Stimulated activated naive CD8-positive, alpha-beta T cell treated with anti-CD3 and anti-CD28 coated beads, Interleukin-15, Interleukin-2, amounts not matched to agents 100 U/mL and 50 U/mL, for 24 hours (primary cell): ENCODE measurements at regions not wholly inside any gene's neighbourhood (a gene's known extent, or its start where the extent isn't known, plus 50 kb on each side); places are given as distances from the start of the nearest gene placed in this dataset.
A peak's percentile ranks its signal among the peaks of the same experiment; 100 is the strongest.
"Not testable (repeated sequence)": the region's sequence is repeated elsewhere in the genome, so short reads cannot be mapped to it uniquely, and the experiment has no call there.

Source experiments
- ATAC-seq: fragments of 150-1000 bp; cut with Tn5 transposase; one replicate; pipeline ENCODE4 v1.10.0; 2021
- DNase-seq: peaks from one replicate; pipeline ENCODE4 v3.0.0; 2021

DNA sequence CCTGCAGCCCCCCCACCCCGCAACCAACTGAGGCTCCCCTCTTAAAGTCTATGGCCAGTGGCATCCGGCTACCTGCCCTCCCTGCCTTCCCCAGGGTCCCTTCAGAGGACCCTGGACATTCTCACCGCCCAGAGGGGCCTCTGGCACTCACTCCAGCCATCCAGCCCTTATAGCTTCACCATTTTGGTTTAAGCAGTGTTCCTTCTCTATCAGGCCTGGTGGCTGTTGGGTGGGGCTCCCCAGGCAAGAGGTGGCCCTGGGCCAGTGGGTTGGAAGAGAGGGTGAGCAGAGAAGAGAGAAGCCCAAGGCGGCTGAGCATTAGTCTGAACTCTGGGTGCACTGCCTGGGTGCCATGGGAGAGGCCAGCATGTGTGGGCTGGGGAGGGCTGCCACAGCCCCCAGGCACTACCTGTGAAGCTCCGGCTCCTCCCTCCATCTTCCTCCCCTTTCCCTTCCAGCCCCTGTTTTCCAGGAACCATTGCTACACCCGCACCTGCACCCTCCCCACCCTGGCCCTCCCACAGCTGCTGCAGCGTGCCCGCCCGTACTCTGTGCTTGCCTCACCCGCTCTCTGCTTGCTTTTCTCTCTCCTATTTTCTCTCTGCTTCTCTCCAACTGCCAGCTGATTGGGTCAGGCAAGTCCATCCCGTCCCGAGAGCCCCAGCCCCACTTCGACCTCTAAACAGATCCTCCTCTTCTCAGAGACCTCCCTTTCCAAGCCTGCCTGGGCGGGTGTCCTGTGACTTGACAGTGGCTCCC lies 168.2 kb downstream of the TBC1D2B start:
- DNase-seq (no peak), ATAC-seq (no peak)

DNA sequence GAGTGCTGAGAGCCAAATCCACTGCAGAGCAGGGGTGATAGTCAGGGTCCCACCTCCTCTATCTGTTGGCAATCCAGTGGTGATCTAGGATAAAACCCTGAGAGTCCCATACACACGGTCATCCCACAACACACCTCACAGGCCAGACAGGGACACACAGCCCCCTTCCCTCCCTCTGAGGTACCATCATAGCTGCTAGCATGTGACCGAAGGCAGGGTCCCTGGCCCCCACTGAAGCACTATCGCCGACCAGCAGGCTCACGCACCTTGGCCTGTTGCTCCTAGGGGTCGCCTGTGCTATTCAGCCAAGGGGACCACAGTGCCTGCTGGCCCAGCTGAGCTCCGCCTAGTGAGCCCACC lies 168.8 kb downstream of the TBC1D2B start:
- DNase-seq, ATAC-seq: not testable (repeated sequence)

DNA sequence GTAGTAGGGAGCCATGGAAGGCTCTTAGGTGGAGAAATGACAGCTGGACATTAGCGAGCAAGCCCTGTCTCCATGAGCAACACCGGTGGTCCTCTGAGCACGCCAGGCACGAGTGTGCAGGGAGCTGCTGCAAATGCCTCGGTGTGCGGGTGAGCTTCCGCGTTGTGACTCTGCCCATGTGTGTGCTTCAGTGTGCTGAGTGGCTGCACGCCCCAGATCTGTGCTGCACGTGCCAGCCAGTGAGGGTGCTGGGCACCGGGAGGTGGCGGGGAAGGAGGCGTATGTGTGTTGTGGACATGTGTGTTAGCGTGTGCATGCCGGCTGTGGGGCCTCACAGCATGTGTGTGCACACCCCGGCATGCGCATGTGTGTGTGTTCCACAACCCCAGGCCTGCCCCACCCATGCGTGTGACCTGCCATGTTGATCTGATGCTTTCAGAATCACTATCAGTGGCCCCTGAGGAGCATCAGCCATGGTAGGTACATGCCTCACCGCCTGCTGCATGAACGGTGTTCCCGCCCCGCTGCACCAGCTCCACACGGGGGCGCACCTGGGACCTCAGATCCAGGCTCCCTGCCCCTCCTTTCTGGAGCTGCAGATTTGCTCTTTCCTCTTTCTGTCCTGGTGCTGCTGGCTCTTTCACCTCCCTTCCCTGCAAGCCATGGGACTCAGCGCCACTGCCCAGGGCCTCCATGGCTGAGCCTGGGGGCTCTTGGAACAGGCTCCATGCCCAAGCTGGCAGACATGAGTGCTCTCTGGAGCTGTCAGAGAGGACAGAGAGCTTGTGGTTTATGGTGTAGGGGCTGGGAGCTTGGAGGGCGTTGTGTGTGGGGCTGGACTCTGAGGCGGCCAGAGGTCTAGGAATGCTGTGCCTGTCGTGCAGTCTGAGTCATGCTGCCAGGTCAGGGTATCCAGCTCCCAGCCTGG lies 169.4 kb downstream of the TBC1D2B start:
- no peak for ATAC-seq
- peak; percentile 64 for DNase-seq

DNA sequence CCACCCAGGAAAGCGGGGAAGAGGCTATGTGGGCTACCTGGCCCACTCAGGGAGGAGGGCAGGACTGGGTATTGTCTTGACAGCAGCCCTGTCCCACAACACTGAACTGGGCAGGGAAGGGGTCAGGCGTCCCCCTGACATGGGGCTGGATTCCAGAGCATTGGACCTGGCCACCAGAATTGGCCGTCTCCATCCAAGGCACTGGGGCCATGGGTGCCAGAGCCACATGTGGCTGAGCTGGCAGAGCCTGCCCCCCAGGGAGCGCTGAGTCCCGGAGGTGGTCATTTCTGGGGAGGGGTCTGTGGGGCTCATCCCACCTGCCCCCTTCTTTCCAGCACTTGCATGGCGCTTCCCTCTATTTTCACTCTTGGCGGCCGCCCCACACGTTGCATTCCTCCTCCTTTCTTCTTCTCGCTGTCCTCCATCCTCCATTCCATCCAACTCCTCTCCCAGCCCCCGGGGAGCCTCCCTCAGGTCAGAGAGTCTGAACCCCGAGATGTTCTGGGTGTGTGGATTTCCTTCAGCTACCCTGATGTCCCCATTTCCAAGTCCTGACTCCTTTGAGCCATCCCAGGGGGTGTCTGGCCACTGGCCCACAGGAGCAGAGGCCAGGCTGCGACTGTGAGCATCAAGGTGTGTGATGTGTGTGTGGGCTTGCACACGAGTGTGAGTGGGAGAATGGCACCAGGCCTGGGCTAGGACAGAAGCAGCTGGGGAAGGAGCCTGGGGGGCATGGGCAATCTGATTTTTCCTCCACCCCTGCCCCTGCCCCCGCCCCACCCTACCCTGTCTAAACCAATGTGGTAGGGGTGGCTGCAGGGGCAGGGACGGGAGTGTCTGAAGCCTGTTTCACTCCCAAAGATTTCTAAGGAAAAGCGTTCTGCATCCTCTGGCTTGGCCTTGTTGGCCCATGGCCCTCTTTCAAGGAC lies 171.2 kb downstream of the TBC1D2B start:
- DNase-seq, ATAC-seq: not testable (repeated sequence)

DNA sequence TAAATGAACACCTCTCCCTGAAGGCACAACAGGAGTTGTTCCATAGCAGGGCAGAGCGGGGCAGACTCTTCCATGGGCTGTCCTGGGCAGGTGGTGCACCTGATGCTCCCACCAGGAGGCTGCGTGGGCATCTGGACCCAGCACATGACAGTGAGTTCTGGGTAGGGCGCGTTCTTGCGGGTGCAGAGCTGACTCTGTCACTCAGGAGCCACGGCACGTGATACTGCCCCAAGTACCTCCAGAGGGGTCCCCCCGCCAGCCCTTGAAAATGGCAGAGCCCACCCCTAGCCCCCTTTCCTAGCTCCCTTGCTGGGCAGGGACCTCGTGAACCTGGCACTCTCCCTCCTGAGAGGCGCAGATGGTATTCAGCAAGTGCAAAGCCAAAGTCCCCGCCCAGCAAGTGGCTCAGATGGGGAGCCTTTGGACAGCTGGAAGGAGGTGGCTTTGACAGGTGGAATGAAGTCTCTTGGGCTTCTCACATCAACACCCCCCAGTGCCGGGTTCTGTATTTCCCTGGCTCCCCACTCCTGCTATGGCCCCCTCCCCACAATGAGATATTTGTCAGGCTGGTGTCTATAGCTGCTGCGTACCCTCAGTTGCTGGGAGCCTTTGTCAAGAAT lies 172.1 kb downstream of the TBC1D2B start:
- ATAC-seq (no peak), DNase-seq (no peak)

DNA sequence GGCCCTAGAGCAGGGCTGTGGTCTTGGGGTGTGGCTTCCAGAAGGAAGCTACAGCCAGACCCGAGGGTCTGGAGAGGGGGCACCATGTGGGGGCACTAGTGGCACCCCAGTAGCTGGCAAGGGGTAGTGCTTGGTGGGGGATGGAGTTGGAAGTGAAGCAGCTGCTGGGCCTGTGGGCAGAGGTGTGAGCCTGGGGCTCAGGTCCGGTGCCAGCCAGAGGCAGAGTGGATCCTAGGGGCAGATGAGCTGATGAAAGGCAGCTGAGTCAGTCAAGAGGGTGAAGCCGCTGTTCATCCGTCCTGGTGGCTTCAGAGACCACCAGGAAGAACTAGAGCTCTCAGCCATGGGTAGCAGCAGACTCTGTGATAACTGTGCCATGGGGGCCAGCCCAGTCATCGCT lies 172.6 kb downstream of the TBC1D2B start:
- DNase-seq = no peak
- no peak for ATAC-seq

DNA sequence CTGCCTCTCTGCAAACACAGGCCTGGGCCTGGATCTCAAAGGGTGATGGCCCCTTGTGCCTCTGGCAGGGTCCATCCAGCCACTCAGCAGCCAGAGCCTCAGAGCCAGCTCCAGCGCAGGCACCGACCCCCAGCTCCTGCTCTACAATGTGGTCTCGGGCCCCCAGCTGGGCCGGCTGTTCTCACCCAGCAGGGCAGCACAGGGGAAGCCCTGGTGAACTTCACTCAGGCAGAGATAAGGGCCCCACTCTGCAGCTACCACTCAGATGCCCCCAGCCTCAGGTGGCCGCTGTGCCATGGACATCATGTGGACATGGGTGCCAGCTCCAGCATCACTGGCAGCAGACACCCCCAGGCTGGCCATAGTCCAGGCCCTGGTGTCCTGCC lies 173.1 kb downstream of the TBC1D2B start:
- ATAC-seq (no peak), DNase-seq (no peak)

DNA sequence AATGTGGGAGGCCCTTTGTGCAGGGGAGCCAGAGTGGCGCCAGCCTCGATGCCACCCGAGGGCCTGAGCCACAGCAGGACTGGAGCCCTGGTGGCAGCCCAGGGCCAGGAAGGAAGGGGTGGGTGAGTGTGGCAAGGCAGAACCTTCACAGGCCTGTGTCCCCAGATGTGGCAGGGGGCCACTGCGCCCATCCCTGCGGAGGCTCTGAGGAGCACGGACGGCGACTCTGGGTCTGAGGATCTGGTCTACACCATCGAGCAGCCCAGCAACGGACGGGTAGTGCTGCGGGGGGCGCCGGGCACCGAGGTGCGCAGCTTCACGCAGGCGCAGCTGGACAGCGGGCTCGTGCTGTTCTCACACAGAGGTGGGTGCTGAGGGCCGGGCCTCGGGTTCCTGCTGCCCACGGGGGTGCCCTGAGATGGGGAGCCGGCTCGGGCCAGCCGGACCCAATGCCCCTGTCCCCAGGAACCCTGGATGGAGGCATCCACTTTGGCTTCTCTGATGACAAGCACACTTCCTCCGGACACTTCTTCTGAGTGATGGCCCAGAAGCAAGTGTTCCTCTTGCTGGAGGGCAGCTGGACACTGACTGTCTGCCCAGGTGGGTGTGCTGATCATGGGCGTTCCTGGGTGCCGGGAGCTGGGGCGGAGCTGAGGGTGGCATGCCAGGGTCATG lies 173.6 kb downstream of the TBC1D2B start:
- DNase-seq, ATAC-seq: not testable (repeated sequence)

DNA sequence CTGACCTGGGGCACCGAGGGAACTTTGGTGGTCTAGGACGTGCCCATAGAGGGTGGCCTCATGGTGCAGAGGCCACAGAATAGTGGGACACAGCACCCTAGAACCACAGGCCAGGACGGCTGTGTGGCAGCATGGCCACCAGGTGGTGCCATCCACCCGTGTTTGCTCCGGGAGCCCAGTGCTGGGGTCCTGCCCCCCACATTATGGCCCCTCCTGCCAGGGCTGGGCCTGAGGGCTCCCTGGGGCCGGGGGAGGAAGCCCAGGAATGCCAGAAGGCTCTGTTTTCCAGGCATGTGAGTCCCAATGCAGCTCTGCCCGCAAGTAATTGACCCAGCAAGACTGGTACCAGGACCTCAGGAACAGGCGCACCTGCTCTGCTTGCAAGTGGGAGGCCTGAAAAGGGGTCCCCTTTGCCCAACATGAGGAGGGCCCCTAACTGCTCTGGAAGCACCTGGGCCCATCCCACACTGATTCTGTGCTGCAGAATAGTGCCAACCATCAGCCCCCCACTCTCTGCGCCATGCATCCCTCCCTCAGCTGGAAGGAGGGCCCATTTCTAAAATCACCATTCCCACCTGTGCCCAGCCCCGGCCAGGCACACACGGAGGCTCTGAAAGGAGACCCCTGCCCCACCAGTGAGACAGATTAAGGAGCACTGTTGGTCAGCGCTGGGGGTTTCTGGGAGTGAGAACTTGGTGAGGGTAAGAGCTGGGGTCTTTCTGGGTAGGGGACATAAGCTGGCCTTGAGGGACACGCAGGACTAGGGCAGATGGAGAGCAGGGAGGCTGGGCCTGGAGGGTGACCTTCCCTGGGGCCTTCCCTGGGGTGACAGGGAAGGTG lies 174.4 kb downstream of the TBC1D2B start:
- peak; percentile 32 for ATAC-seq
- DNase-seq = peak; percentile 54

DNA sequence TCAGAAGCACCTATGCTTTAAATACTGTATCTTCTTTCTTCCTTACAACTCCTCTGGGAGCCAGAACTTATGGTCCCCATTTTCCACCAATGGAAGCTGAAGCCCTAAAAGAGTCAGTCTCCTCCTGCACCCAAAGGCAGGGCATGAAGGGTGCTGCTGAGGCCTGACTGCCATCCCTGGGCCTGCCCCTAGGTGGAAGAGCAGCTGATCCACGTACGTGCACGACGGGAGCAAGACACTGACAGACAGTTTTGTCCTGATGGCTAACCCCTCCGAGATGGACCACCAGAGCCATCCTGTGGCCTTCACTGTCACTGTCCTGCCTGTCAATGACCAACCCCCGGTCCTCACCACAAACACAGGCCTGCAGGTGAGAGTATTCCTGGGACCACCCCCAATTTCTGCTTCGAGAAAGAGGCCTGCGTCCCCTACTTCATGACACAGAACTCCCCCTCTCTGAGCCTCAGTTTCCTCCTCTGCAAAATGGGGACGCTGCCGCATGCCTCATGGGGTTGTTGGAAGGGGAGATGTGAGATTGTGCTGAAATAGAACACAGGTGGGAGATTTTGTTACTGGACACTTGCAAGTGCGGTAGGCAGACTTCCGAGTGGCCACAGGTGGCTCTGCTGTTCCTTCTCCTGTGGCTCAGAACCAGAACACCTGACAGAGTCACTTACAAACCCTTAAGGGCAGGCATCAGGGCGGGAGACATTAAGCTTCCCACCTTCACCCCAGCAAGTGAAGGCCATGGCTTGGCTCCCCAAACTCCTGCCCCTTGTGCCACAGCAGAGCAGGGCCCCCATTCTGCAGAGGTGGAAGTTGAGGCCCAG lies 175.4 kb downstream of the TBC1D2B start:
- DNase-seq (no peak), ATAC-seq (no peak)

DNA sequence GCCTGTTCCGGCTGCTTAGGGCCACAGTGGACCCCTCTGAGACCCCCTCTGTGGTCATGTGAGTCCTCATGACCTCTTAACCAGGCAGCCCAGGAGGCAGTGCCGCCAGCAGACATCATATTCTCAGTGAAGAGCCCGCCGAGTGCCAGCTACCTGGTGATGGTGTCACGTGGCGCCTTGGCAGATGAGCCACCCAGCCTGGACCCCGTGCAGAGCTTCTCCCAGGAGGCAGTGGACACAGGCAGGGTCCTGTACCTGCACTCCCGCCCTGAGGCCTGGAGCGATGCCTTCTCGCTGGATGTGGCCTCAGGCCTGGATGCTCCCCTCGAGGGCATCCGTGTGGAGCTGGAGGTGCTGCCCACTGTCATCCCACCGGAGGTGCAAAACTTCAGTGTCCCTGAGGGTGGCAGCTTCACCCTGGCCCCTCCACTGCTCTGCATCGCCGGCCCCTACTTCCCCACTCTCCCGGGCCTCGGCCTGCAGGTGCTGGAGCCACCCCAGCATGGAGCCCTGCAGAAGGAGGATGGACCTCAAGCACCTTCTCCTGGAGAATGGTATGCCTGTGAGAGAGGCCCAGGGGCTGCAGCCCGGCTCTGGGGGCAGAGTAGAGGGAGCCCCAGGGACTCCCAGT lies 176.1 kb downstream of the TBC1D2B start:
- DNase-seq (no peak), ATAC-seq (no peak)

DNA sequence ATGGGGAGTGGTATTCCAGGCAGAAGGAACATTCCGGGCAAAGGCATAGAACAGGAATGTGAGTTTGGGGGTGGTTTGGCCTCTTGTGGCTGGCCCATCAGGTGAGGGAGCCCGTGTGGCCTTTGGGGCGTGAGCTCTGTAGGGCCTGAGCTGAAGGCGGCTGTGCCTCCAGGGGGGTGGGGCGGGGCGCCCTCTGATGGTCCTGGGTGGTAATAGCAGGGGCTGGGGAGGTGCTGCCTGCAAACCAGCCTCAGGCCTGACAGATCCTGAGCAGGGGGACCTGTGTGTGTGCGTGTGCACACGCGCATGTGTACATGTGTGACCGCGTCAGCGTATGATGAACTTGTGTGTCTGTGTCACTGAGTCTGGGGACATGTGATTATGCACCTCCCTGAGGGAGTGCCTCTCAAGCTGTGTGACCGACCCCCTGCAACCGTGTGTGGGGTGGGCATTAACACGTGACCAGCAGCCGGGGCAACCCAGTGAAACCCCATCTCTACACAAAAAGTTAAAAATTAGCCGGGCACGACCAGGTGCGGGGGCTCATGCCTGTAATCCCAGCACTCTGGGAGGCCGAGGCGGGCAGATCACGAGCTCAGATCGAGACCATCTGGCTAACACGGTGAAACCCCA lies 177.1 kb downstream of the TBC1D2B start:
- ATAC-seq (peak; percentile 52), DNase-seq (peak; percentile 71)

DNA sequence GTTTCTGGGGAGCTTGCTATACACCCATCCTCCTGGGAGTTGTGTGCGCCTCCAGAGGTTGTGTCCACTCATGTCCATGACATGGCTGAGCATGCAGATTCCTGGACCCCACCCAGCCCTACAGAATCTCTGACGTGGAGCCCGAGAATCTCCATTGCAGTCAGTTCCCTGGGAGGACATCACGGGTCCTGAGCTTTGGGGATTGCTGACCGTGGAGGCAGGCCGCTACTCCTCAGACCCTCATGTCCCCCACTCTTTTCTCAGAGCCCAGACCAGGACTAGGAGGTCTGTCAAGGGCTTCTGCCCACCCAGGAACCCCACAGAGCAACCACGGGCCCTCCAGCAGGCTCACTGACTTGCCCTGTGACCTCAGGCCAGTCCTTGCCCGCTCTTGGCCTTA lies 177.7 kb downstream of the TBC1D2B start:
- not testable (repeated sequence) for ATAC-seq

DNA sequence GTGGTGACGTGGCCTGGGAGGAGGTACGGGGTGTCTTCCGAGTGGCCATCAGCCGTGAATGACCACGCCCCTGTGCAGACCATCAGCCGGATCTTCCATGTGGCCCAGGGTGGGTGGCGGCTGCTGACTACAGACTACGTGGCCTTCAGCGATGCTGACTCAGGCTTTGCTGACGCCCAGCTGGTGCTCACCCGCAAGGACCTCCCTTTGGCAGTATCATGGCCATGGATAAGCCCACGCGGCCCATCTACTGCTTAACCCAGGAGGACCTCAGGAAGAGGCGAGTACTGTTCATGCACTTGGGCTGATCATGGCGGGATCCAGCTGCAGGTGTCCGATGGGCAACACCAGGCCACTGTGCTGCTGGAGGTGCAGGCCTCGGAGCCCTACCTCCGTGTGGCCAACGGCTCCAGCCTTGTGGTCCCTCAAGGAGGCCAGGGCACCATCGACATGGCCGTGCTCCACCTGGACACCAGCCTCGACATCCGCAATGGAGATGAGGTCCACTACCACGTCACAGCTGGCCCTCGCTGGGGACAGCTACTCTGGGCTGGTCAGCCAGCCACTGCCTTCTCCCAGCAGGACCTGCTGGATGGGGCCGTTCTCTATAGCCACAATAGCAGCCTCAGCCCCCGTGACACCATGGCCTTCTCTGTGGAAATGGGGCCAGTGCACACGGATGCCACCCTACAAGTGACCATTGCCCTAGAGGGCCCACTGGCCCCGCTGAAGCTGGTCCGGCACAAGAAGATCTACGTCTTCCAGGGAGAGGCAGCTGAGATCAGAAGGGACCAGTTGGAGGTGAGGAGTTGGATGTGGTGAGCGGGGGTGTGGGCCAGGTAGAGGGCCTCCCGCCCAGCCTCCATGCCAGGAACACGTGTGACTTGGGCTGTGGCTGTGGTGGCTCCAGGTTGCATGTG lies 178.4 kb downstream of the TBC1D2B start:
- ATAC-seq = no peak

More for the DNA sequence above, 177.7 kb downstream of the TBC1D2B start:
- not testable (repeated sequence) for DNase-seq

DNA sequence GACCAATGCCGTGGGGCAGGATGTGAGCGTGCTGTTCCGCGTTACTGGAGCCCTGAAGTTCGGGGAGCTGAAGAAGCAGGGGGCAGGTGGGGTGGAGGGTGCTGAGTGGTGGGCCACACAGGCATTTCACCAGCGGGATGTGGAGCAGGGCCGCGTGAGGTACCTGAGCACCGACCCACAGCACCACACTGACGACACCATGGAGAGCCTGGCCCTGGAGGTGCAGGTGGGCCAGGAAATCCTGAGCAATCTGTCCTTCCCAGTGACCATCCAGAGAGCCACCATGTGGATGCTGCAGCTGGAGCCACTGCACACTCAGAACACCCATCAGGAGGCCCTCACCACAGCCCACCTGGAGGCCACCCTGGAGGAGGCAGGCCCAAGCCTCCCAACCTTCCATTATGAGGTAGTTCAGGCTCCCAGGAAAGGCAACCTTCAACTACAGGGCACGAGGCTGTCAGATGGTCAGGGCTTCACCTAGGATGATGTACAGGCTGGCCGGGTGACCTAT lies 179.6 kb downstream of the TBC1D2B start:
- no peak for DNase-seq

More for the DNA sequence above, 178.4 kb downstream of the TBC1D2B start:
- DNase-seq = no peak

DNA sequence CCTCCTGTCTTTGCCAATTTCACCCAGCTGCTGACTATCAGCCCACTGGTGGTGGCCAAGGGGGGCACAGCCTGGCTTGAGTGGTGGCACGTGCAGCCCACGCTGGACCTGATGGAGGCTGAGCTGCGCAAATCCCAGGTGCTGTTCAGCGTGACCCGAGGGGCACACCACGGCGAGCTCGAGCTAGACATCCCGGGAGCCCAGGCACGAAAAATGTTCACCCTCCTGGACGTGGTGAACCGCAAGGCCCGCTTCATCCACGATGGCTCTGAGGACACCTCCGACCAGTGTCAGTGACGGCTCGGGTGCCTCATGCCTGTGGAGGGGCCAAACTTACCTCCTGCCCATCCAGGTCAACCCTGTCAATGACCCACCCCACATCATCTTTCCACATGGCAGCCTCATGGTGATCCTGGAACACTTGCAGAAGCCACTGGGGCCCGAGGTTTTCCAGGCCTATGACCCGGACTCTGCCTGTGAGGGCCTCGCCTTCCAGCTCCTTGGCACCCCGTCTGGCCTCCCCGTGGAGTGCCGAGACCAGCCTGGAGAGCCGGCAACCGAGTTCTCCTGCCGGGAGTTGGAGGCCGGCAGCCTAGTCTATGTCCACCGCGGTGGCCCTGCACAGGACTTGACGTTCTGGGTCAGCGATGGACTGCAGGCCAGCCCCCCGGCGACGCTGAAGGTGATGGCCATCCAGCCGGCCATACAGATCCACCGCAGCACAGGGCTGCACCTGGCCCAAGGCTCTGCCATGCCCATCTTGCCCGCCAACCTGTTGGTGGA lies 180.2 kb downstream of the TBC1D2B start:
- DNase-seq, ATAC-seq: not testable (repeated sequence)

More for the DNA sequence above, 179.6 kb downstream of the TBC1D2B start:
- ATAC-seq = no peak
